Kidney (tissue), 13 donors: ENCODE measurements at regions not wholly inside any gene's neighbourhood (a gene's known extent, or its start where the extent isn't known, plus 50 kb on each side); places are given as distances from the start of the nearest gene placed in this dataset.

ENCODE experiments used
- DNase-seq, 5 donors: peaks; one replicate each; pipeline ENCODE4 v3.0.0-alpha.2; 2013 to 2020
- FAIRE-seq: peaks from 2 replicates; lab custom pipeline; 2012; peaks lifted over from hg19 to GRCh38; lab: Jason Lieb, UNC
- H3K27ac ChIP-seq, 2 donors: one replicate each; pipeline ENCODE4 v1.7.0; 2013; ENCODE audit warnings: low read depth in 2 of 2, low read length in 2 of 2, inconsistent platforms in 1 of 2
- H3K27me3 ChIP-seq: one replicate; pipeline ENCODE4 v1.7.1; 2013; ENCODE audit warnings: low read length, inconsistent platforms; ENCODE audit not compliant: control insufficient read depth, insufficient read depth
- H3K36me3 ChIP-seq, 3 donors: one replicate each; pipeline versions ENCODE4 v1.7.0 to v1.7.1; 2013; ENCODE audit warnings: low read length in 3 of 3, control low read depth in 1 of 3, inconsistent platforms in 1 of 3; ENCODE audit not compliant: insufficient read depth in 3 of 3, control insufficient read depth in 2 of 3
- H3K4me1 ChIP-seq, 3 donors: one replicate each; pipeline versions ENCODE4 v1.7.0 to v1.7.1; 2013; ENCODE audit warnings: low read length in 3 of 3, inconsistent platforms in 1 of 3, low read depth in 1 of 3; ENCODE audit not compliant: control insufficient read depth in 2 of 3, insufficient read depth in 2 of 3
- H3K4me3 ChIP-seq, 3 donors: one replicate each; pipeline versions ENCODE4 v1.7.0 to v1.8.1; 2013; ENCODE audit warnings: low read length in 3 of 3, control low read depth in 1 of 3, inconsistent platforms in 1 of 3
- H3K9ac ChIP-seq, 3 donors: one replicate each; pipeline versions ENCODE4 v1.7.0 to v1.7.1; 2013; ENCODE audit warnings: low read length in 3 of 3, control low read depth in 1 of 3, inconsistent platforms in 1 of 3
- H3K9me3 ChIP-seq, 3 donors: one replicate each; pipeline versions ENCODE4 v1.7.0 to v1.7.1; 2013; ENCODE audit warnings: low read length in 3 of 3, control low read depth in 1 of 3, inconsistent platforms in 1 of 3; ENCODE audit not compliant: control insufficient read depth in 2 of 3, insufficient read depth in 1 of 3
- CTCF ChIP-seq: IDR thresholded peaks from 3 replicates; pipeline ENCODE4 v1.5.1; 2012; ENCODE audit warnings: mild to moderate bottlenecking, moderate library complexity, borderline replicate concordance; ENCODE audit not compliant: insufficient read depth; ENCODE audit errors: extremely low read depth
- intact Hi-C: fragments of 100-400 bp; cut with DNase I; formaldehyde crosslinking; loops from one replicate; pipeline ENCODE4 v1.11.1; 2022
- donor health status: control.
- donor health status: control.
- donor health status: control.
- donor health status: control.
- donor health status: control.
- donor health status: DM: yes; HTN: yes; CAD: no.
- donor health status: Normal renal cell carcinoma (clear cell type).

- Histone ChIP-seq H3K4me3 (no peak overlapping the region), H3K9me3 (no peaks in the 10 kb centered on the region), H3K9ac (no peak overlapping the region), H3K27ac (no peak overlapping the region), H3K27me3 (no peaks in the 10 kb centered on the region), H3K4me1 (no peaks in the 10 kb centered on the region), H3K36me3 (no peaks in the 10 kb centered on the region)
- DNase-seq = no peak
- no peak for FAIRE-seq
- no peak for TF ChIP-seq CTCF
- intact Hi-C loops = no loop called here
Measured at GRCh38 chr2:239657236-239657635, 256.4 kb upstream of the HDAC4 start.

GRCh38 chr2:239654266-239654665 lies 253.4 kb upstream of the HDAC4 start:
- FAIRE-seq (no peak), DNase-seq (no peak)
- H3K36me3 ChIP-seq = no peaks in the 10 kb centered on the region
- no peaks in the 10 kb centered on the region for H3K27me3 ChIP-seq
- H3K27ac ChIP-seq = no peak overlapping the region
- no peaks in the 10 kb centered on the region for H3K4me1 ChIP-seq
- TF ChIP-seq CTCF = no peak
- H3K4me3 ChIP-seq = no peak overlapping the region
- H3K9ac ChIP-seq = no peak overlapping the region
- peaks cover 0 to 1% (median 0%) of the 10 kb centered on the region in 3 donors for H3K9me3 ChIP-seq
- intact Hi-C loops = no loop called here

- Histone ChIP-seq H3K4me1 (no peaks in the 10 kb centered on the region), H3K9ac (no peak overlapping the region), H3K36me3 (no peaks in the 10 kb centered on the region), H3K4me3 (no peak overlapping the region), H3K27me3 (no peaks in the 10 kb centered on the region), H3K9me3 (peaks cover 0 to 3% (median 0%) of the 10 kb centered on the region in 3 donors), H3K27ac (no peak overlapping the region)
- intact Hi-C loops = no loop called here
- DNase-seq (no peak), FAIRE-seq (no peak)
- TF ChIP-seq CTCF = no peak
Measured at GRCh38 chr2:239651859-239652258, 251.0 kb upstream of the HDAC4 start.

GRCh38 chr2:239650674-239651073 lies 249.9 kb upstream of the HDAC4 start:
- Histone ChIP-seq H3K36me3 (no peaks in the 10 kb centered on the region), H3K9ac (no peak overlapping the region), H3K9me3 (peaks cover 0 to 3% (median 0%) of the 10 kb centered on the region in 3 donors), H3K27ac (no peak overlapping the region), H3K4me3 (no peak overlapping the region), H3K4me1 (no peaks in the 10 kb centered on the region), H3K27me3 (no peaks in the 10 kb centered on the region)
- TF ChIP-seq CTCF = no peak
- intact Hi-C loops = no loop called here
- DNase-seq (no peak), FAIRE-seq (no peak)
